ENCODE measurements at regions not wholly inside any gene's neighbourhood (a gene's known extent, or its start where the extent isn't known, plus 50 kb on each side); places are given as distances from the start of the nearest gene placed in this dataset.

GRCh38 chr14:36441283-36441682 lies 78.7 kb downstream of the NKX2-1 start:
- H3F3A ChIP-seq (ENCODE audit: insufficient read depth, low read length, poor library complexity, severe bottlenecking): peaks cover 3% of the 10 kb centered on the region
- no peak overlapping the region for H3K9ac ChIP-seq (ENCODE audit: low read length)
- H3K4me2 ChIP-seq (ENCODE audit: low read length): no peak overlapping the region
- no peaks in the 10 kb centered on the region for H4K20me1 ChIP-seq (ENCODE audit: insufficient read depth)
- no peaks in the 10 kb centered on the region for H3K36me3 ChIP-seq (ENCODE audit: insufficient read depth, low read length)
- H3K9me2 ChIP-seq (ENCODE audit: insufficient read depth, low read length): no peaks in the 10 kb centered on the region
- H3K79me2 ChIP-seq (replicated peaks; ENCODE audit: insufficient read depth, low read length): no peaks in the 10 kb centered on the region
- no peaks in the 10 kb centered on the region for H3K9me3 ChIP-seq (ENCODE audit: low read length)
- no peak for TF ChIP-seq MXI1 (conservative IDR thresholded peaks at IDR 0.05; ENCODE audit: poor library complexity, severe bottlenecking)
- no peak for TF ChIP-seq SMC3 (conservative IDR thresholded peaks at IDR 0.05; ENCODE audit: poor library complexity)
- TF ChIP-seq REST (IDR thresholded peaks at IDR 0.05; ENCODE audit: borderline replicate concordance): no peak
- TF ChIP-seq TAF1 (IDR thresholded peaks at IDR 0.05; ENCODE audit: low read depth): no peak
- TF ChIP-seq CTCF (IDR thresholded peaks at IDR 0.05; ENCODE audit: poor library complexity, severe bottlenecking): no peak
- no peak for TF ChIP-seq RAD21 (conservative IDR thresholded peaks at IDR 0.05)
- TF ChIP-seq EP300 (conservative IDR thresholded peaks at IDR 0.05; ENCODE audit: poor library complexity, severe bottlenecking): no peak
- no peak for TF ChIP-seq EZH2 (IDR thresholded peaks at IDR 0.05; ENCODE audit: borderline replicate concordance, insufficient read depth, low read length, poor library complexity, severe bottlenecking)
- TF ChIP-seq POLR2AphosphoS5 (IDR thresholded peaks at IDR 0.05): no peak
- H3K27me3 ChIP-seq (ENCODE audit: insufficient read depth, low read depth, low read length): peaks cover 97% of the 10 kb centered on the region
- no peak overlapping the region for H3K4me3 ChIP-seq (ENCODE audit: low read length)
- H2AFZ ChIP-seq (ENCODE audit: low read depth, low read length): no peak overlapping the region
- no peak overlapping the region for H3K27ac ChIP-seq (ENCODE audit: low read length)

- Histone ChIP-seq H3K4me2 (ENCODE audit: low read length) (no peak overlapping the region), H3K9ac (ENCODE audit: low read length) (no peak overlapping the region), H3K4me3 (ENCODE audit: low read length) (no peak overlapping the region), H3F3A (ENCODE audit: insufficient read depth, low read length, poor library complexity, severe bottlenecking) (peaks cover 3% of the 10 kb centered on the region), H3K79me2 (replicated peaks; ENCODE audit: insufficient read depth, low read length) (no peaks in the 10 kb centered on the region), H4K20me1 (ENCODE audit: insufficient read depth) (no peaks in the 10 kb centered on the region), H3K27ac (ENCODE audit: low read length) (no peak overlapping the region), H3K27me3 (ENCODE audit: insufficient read depth, low read depth, low read length) (peaks cover 89% of the 10 kb centered on the region), H3K9me2 (ENCODE audit: insufficient read depth, low read length) (no peaks in the 10 kb centered on the region), H2AFZ (ENCODE audit: low read depth, low read length) (no peak overlapping the region), H3K9me3 (ENCODE audit: low read length) (no peaks in the 10 kb centered on the region), H3K36me3 (ENCODE audit: insufficient read depth, low read length) (no peaks in the 10 kb centered on the region)
- no peak for TF ChIP-seq RAD21 (conservative IDR thresholded peaks at IDR 0.05)
Measured at GRCh38 chr14:36439766-36440165, 80.3 kb downstream of the NKX2-1 start.

GRCh38 chr14:36438883-36439282 lies 81.1 kb downstream of the NKX2-1 start:
- no peak for TF ChIP-seq REST (IDR thresholded peaks at IDR 0.05; ENCODE audit: borderline replicate concordance)
- no peaks in the 10 kb centered on the region for H4K20me1 ChIP-seq (ENCODE audit: insufficient read depth)

More at GRCh38 chr14:36438883-36439282, 81.1 kb downstream of the NKX2-1 start:
- H3K36me3 ChIP-seq (ENCODE audit: insufficient read depth, low read length): no peaks in the 10 kb centered on the region
- H2AFZ ChIP-seq (ENCODE audit: low read depth, low read length): no peak overlapping the region
- H3K27ac ChIP-seq (ENCODE audit: low read length): no peak overlapping the region
- peaks cover 81% of the 10 kb centered on the region for H3K27me3 ChIP-seq (ENCODE audit: insufficient read depth, low read depth, low read length)
- no peaks in the 10 kb centered on the region for H3K79me2 ChIP-seq (replicated peaks; ENCODE audit: insufficient read depth, low read length)
- no peak overlapping the region for H3K9ac ChIP-seq (ENCODE audit: low read length)
- H3K4me3 ChIP-seq (ENCODE audit: low read length): no peak overlapping the region
- no peaks in the 10 kb centered on the region for H3K9me2 ChIP-seq (ENCODE audit: insufficient read depth, low read length)
- no peaks in the 10 kb centered on the region for H3K9me3 ChIP-seq (ENCODE audit: low read length)
- H3K4me2 ChIP-seq (ENCODE audit: low read length): no peak overlapping the region
- H3F3A ChIP-seq (ENCODE audit: insufficient read depth, low read length, poor library complexity, severe bottlenecking): no peaks in the 10 kb centered on the region
